Astrocyte of the cerebellum (primary cell): ENCODE measurements at regions not wholly inside any gene's neighbourhood (a gene's known extent, or its start where the extent isn't known, plus 50 kb on each side); places are given as distances from the start of the nearest gene placed in this dataset.
A peak's percentile ranks its signal among the peaks of the same experiment; 100 is the strongest.

ENCODE experiments used
- DNase-seq: peaks from one replicate; pipeline ENCODE4 v3.0.0-alpha.2; 2011; ENCODE audit warnings: low read depth
- H3K4me3 ChIP-seq: 2 replicates; pipeline ENCODE4 v1.5.1; 2011; ENCODE audit warnings: mild to moderate bottlenecking, low read depth, low read length, moderate library complexity
- in situ Hi-C: cut with HindIII; loops from 2 replicates; pipeline ENCODE4 v1.10.0; 2017; ENCODE audit warnings: low sequenced_read_pairs
- TF ChIP-seq, protein P1 (sequence below): IDR thresholded peaks from 2 replicates; pipeline ENCODE4 v1.5.1; 2012; ENCODE audit warnings: low read length, low read depth, moderate library complexity, mild to moderate bottlenecking; ENCODE audit errors: missing control alignments

DNA sequence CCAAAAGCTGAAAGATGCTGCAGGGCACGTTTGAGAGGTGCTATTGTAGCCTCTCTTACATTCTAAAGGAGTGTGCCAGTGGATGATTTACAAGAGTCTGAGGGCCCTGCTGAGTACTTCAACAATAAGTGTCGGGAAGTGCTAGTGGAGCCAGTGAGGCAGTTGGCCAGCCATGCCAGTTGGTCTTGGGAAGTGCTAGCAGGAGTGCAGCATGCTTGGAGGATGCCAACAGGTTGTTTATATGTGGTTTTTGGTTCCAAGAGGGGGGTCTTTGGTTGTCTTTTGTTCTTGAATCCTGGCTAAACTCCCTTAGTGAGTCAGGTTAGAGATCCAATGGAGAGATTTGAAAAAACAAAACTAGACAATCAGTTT lies 335.3 kb downstream of the PABPC4L start:
- no peak overlapping the region for H3K4me3 ChIP-seq
- DNase-seq: peak; percentile 97
- in situ Hi-C loops: no loop called here
- TF ChIP-seq, protein P1, sequence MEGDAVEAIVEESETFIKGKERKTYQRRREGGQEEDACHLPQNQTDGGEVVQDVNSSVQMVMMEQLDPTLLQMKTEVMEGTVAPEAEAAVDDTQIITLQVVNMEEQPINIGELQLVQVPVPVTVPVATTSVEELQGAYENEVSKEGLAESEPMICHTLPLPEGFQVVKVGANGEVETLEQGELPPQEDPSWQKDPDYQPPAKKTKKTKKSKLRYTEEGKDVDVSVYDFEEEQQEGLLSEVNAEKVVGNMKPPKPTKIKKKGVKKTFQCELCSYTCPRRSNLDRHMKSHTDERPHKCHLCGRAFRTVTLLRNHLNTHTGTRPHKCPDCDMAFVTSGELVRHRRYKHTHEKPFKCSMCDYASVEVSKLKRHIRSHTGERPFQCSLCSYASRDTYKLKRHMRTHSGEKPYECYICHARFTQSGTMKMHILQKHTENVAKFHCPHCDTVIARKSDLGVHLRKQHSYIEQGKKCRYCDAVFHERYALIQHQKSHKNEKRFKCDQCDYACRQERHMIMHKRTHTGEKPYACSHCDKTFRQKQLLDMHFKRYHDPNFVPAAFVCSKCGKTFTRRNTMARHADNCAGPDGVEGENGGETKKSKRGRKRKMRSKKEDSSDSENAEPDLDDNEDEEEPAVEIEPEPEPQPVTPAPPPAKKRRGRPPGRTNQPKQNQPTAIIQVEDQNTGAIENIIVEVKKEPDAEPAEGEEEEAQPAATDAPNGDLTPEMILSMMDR: no peak

DNA sequence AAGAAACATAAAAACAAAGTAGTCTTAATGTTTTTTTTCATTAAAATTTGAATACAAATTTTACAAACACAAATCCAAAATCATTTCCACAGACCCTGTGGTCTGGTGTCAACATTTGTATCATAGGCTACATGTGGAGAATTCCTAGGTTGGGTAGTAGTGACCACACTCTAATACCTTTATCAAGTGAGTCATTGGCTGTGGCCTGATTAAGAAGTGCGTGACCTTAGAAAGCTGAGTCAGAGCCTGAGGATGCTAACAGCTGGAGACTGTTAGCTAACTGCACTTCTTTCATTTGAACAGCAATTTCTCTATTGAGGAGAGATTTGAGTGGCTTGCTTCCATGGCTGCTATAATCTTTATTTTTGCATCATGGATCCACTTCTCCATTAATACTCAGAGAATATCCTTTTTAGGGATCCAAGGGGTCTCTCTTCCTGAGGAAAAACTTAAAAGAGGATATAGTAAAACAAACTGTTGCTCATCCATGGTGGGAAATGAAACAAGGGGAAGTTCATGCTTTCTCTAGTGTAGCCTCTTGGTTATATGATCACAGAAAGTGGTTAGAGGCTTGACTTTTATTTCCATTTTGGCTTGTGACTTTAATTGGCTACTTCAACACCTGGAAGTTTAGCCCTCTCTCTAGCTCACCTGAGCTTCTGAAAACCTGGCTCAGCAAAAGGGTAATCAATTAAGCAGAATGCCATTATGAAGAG lies 335.8 kb downstream of the PABPC4L start:
- DNase-seq: peak; percentile 99
- TF ChIP-seq, protein P1: no peak
- H3K4me3 ChIP-seq: no peak overlapping the region
- in situ Hi-C loops: no loop called here

DNA sequence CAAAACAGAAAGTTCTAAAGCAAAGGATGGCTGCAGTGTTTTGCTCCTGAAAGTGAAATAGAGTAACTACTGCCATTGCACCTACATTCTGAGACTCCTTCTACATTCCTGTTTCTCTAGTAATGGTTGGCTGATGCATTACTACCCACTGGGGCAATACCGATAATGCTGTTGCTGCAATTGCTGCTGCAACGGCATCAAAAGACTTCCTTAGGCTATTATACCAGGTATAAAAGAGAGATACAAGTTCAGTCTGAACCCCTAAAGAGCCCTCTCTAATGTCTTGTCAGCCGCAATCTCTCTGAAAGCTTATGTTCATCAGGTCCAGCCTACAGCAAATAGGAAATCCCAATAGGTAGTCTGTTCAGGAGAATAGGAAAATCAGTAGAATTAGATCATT lies 338.4 kb downstream of the PABPC4L start:
- TF ChIP-seq, protein P1: no peak
- H3K4me3 ChIP-seq: no peak overlapping the region
- no peak for DNase-seq
- in situ Hi-C loops: no loop called here

DNA sequence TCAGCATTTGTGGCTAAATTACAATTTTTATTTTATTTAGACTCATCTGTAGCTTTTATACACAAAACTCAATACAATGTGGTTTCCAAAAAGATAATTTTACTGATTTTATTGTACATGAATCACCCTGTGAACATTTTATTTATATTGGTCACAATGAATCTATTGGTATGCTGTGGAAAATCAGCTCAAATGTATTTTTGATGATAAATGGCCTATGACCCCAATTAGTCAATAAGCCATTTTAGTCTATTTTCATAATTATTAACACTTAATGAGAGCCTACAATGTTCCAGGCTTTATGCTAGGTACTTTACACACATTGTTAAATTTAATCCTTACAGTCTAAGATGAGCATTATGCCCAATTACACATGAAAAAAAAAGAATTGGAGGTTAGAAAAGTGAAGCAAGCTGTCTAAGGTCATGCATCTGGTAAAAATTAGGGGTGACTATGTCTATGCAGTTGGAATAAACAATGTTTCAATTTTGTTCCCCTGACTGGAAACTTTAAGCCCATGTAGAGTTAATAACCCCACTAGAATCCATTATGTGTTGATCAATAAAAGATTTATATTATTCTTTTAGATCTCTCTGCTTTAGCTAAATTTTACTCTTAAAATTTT lies 344.7 kb downstream of the PABPC4L start:
- no peak overlapping the region for H3K4me3 ChIP-seq
- TF ChIP-seq, protein P1: no peak
- no peak for DNase-seq
- in situ Hi-C loops: no loop called here

DNA sequence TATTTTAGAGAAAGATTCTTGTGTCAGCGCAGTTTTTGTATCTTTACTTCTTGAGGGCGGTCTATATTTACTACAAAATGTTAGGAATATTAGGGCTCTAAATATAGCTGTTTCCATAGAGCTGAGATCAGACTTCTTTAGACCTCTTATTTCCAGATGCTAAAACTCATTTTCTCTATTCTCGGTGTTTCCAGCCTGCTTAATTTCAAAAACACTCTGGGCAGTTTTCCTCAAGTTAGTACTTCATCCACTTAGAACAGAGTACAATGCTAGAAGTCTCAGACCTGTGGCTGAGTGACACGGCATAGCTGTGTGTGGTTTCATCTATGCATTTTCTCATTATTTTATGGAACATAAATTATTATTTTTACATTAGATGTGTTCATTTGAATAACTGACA lies 346.6 kb downstream of the PABPC4L start:
- TF ChIP-seq, protein P1: no peak

DNA sequence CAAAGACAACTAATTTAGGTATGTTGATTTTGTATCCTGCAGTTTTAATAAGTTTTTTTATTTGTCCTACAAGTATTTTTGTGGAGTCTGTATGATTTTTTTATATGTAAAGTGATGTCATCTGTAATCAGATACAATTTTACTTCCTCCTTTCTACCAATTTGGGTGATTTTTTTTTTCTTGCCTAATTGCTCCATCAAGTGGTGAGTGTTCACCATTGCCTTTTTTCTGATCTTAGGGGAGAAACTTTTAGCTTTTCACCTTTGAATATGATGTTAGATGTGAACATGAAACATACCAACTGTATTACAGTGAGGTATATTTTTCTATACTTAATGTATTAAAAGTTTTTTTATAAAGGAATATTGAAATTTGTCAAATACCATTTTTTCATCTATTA lies 362.3 kb downstream of the PABPC4L start:
- TF ChIP-seq, protein P1: no peak
- in situ Hi-C loops: no loop called here
- no peak overlapping the region for H3K4me3 ChIP-seq
- no peak for DNase-seq

More for the DNA sequence above, 346.6 kb downstream of the PABPC4L start:
- H3K4me3 ChIP-seq: no peak overlapping the region
- no peak for DNase-seq
- in situ Hi-C loops: no loop called here
